OCI-LY7 (cell line): ENCODE measurements at regions not wholly inside any gene's neighbourhood (a gene's known extent, or its start where the extent isn't known, plus 50 kb on each side); places are given as distances from the start of the nearest gene placed in this dataset.

Experiments used
- BruUV-seq: library from RNA; stranded (reverse); fragments of 400-500 nt; replicated peaks from 2 replicates; lab custom pipeline; 2021; lab: Mats Ljungman, UMichigan
- CTCF ChIA-PET: fragments of 300-600 bp; sonication (Branson Sonifier 250); formaldehyde crosslinking; loops from one replicate; lab custom pipeline; 2022; ENCODE audit warnings: antibody characterized with exemption; ENCODE audit not compliant: unreplicated experiment; lab: Charles Lee
- POLR2A ChIA-PET: fragments of 300-600 bp; sonication (Branson Sonifier 250); formaldehyde crosslinking; loops from one replicate; lab custom pipeline; 2022; ENCODE audit warnings: antibody characterized with exemption; lab: Charles Lee
- DNase-seq: peaks from one replicate; pipeline ENCODE4 v3.0.0-alpha.2; 2015; ENCODE audit warnings: low spot score
- H2AFZ ChIP-seq: fragments of 200-600 bp; sonication (generic), shearing (Covaris generic); 2 replicates; pipeline ENCODE4 v1.6.1; 2014; ENCODE audit warnings: mild to moderate bottlenecking, antibody characterized with exemption, low read length, moderate library complexity
- H3K27ac ChIP-seq: fragments of 200-600 bp; sonication (generic); 2 replicates; pipeline ENCODE4 v1.5.1; 2014; ENCODE audit warnings: mixed run types, low read depth, mild to moderate bottlenecking, moderate library complexity, low read length, inconsistent platforms; ENCODE audit not compliant: poor library complexity, severe bottlenecking
- H3K36me3 ChIP-seq: fragments of 200-600 bp; sonication (generic); 2 replicates; pipeline ENCODE4 v1.6.1; 2014; ENCODE audit warnings: mild to moderate bottlenecking, antibody characterized with exemption, low read length, moderate library complexity, mixed read lengths; ENCODE audit not compliant: insufficient read depth
- H3K4me1 ChIP-seq: fragments of 200-600 bp; sonication (generic); 2 replicates; pipeline ENCODE4 v1.5.1; 2014; ENCODE audit warnings: mild to moderate bottlenecking, low read length; ENCODE audit not compliant: insufficient read depth, poor library complexity, severe bottlenecking
- H3K4me2 ChIP-seq: fragments of 200-600 bp; sonication (generic); 2 replicates; pipeline ENCODE4 v1.6.1; 2014; ENCODE audit warnings: mild to moderate bottlenecking, low read length
- H3K4me3 ChIP-seq: fragments of 200-600 bp; sonication (generic); 2 replicates; pipeline ENCODE4 v1.5.1; 2014; ENCODE audit warnings: mild to moderate bottlenecking, low read depth, low read length; ENCODE audit not compliant: poor library complexity, severe bottlenecking
- H3K79me2 ChIP-seq: fragments of 200-600 bp; sonication (generic); 2 replicates; pipeline ENCODE4 v1.6.1; 2016; ENCODE audit warnings: low read depth, mild to moderate bottlenecking, low read length, moderate library complexity, mixed read lengths; ENCODE audit not compliant: insufficient read depth
- H3K9me2 ChIP-seq: fragments of 200-600 bp; sonication (generic); 2 replicates; pipeline ENCODE4 v1.6.1; 2016; ENCODE audit warnings: mild to moderate bottlenecking, low read length, mixed read lengths; ENCODE audit not compliant: insufficient read depth
- H3K9me3 ChIP-seq: fragments of 200-600 bp; sonication (generic); 2 replicates; pipeline ENCODE4 v1.6.1; 2014; ENCODE audit warnings: mild to moderate bottlenecking, mixed run types, low read length, mixed read lengths
- H4K20me1 ChIP-seq: fragments of 200-600 bp; sonication (generic); 2 replicates; pipeline ENCODE4 v1.6.1; 2014; ENCODE audit warnings: mild to moderate bottlenecking, antibody characterized with exemption, low read length, moderate library complexity, mixed read lengths; ENCODE audit not compliant: insufficient read depth
- CTCF ChIP-seq: fragments of 200-600 bp; sonication (generic); conservative IDR thresholded peaks from 2 replicates; pipeline ENCODE4 v1.5.1; 2014; ENCODE audit warnings: mild to moderate bottlenecking, antibody characterized with exemption, low read length, moderate library complexity, mixed read lengths
- EZH2phosphoT487 ChIP-seq: fragments of 200-600 bp; sonication (generic); IDR thresholded peaks from 2 replicates; pipeline ENCODE4 v1.6.1; 2018; ENCODE audit warnings: low read depth, borderline replicate concordance, mild to moderate bottlenecking, mixed run types, antibody characterized with exemption, low read length, moderate library complexity, mixed read lengths
- intact Hi-C: fragments of 100-400 bp; cut with micrococcal nuclease; formaldehyde crosslinking; loops from one replicate; pipeline ENCODE4 v1.10.0; 2022; ENCODE audit not compliant: unreplicated experiment

- Histone ChIP-seq H3K36me3 (no peaks in the 10 kb centered on the region), H3K4me2 (no peak overlapping the region), H3K4me3 (no peak overlapping the region), H4K20me1 (no peaks in the 10 kb centered on the region), H3K9me3 (no peaks in the 10 kb centered on the region), H3K79me2 (no peaks in the 10 kb centered on the region), H3K9me2 (no peaks in the 10 kb centered on the region), H2AFZ (no peak overlapping the region), H3K4me1 (no peaks in the 10 kb centered on the region), H3K27ac (no peak overlapping the region)
- ChIA-PET POLR2A (no interaction called here), CTCF (no interaction called here)
- TF ChIP-seq CTCF (no peak), EZH2phosphoT487 (no peak)
- BruUV-seq = no TSS peak
- intact Hi-C loops = no loop called here
- DNase-seq = no peak
Observed at GRCh38 chr10:128967980-128968756, 498.9 kb upstream of the MGMT start.

GRCh38 chr10:128969551-128969950 is 497.5 kb upstream of the MGMT start:
- TF ChIP-seq EZH2phosphoT487 = no peak
- no peak for TF ChIP-seq CTCF
- no peak for DNase-seq
- Histone ChIP-seq H3K9me2 (no peaks in the 10 kb centered on the region), H3K36me3 (no peaks in the 10 kb centered on the region), H4K20me1 (no peaks in the 10 kb centered on the region), H3K79me2 (no peaks in the 10 kb centered on the region), H3K27ac (no peak overlapping the region), H2AFZ (no peak overlapping the region), H3K4me2 (no peak overlapping the region), H3K9me3 (no peaks in the 10 kb centered on the region), H3K4me1 (no peaks in the 10 kb centered on the region), H3K4me3 (no peak overlapping the region)
- POLR2A ChIA-PET = no interaction called here
- no TSS peak for BruUV-seq
- CTCF ChIA-PET = no interaction called here
- intact Hi-C loops = no loop called here

- H3K36me3 ChIP-seq = no peaks in the 10 kb centered on the region
- no peaks in the 10 kb centered on the region for H3K4me1 ChIP-seq
- H3K4me2 ChIP-seq = no peak overlapping the region
- DNase-seq = no peak
- H3K9me2 ChIP-seq = no peaks in the 10 kb centered on the region
- intact Hi-C loops = no loop called here
- BruUV-seq = no TSS peak
- ChIA-PET POLR2A (no interaction called here), CTCF (no interaction called here)
- H3K79me2 ChIP-seq = no peaks in the 10 kb centered on the region
- no peak overlapping the region for H2AFZ ChIP-seq
- H3K9me3 ChIP-seq = no peaks in the 10 kb centered on the region
- H4K20me1 ChIP-seq = no peaks in the 10 kb centered on the region
- TF ChIP-seq CTCF = no peak
- no peak for TF ChIP-seq EZH2phosphoT487
- no peak overlapping the region for H3K4me3 ChIP-seq
- H3K27ac ChIP-seq = no peak overlapping the region
Observed at GRCh38 chr10:128971374-128972035, 495.5 kb upstream of the MGMT start.
